Caco-2 (cell line): ENCODE measurements at regions not wholly inside any gene's neighbourhood (a gene's known extent, or its start where the extent isn't known, plus 50 kb on each side); places are given as distances from the start of the nearest gene placed in this dataset.

Experiments used
- BruUV-seq: library from RNA; stranded (reverse); fragments of 400-500 nt; replicated peaks from 2 replicates; lab custom pipeline; 2021; lab: Mats Ljungman, UMichigan
- CTCF ChIA-PET: fragments of 300-600 bp; sonication (Branson Sonifier 250); formaldehyde crosslinking; loops from one replicate; lab custom pipeline; 2022; ENCODE audit warnings: antibody characterized with exemption; lab: Charles Lee
- POLR2A ChIA-PET: fragments of 300-600 bp; sonication (Branson Sonifier 250); formaldehyde crosslinking; loops from one replicate; lab custom pipeline; 2022; ENCODE audit warnings: antibody characterized with exemption; lab: Charles Lee
- DNase-seq, 2 experiments: peaks; one replicate each; pipeline versions ENCODE4 v3.0.0 to v3.0.0-alpha.2; 2020 to 2022
- H3K27me3 ChIP-seq: replicated peaks from 2 replicates; pipeline ENCODE4 v1.6.0; 2011; ENCODE audit warnings: low read length; ENCODE audit not compliant: control insufficient read depth, insufficient read depth
- H3K36me3 ChIP-seq: 2 replicates; pipeline ENCODE4 v1.5.1; 2011; ENCODE audit warnings: low read length; ENCODE audit not compliant: control insufficient read depth, insufficient read depth
- H3K4me1 ChIP-seq: fragments of 250-450 bp; sonication (Bioruptor Pico); 2 replicates; pipeline ENCODE4 v1.5.1; 2020; ENCODE audit warnings: mild to moderate bottlenecking
- H3K4me3 ChIP-seq: 2 replicates; pipeline ENCODE4 v1.5.1; 2011; ENCODE audit warnings: low read depth, mild to moderate bottlenecking, control low read depth, low read length
- H3K9me3 ChIP-seq: fragments of 250-450 bp; sonication (Bioruptor Pico); 2 replicates; pipeline ENCODE4 v1.5.1; 2020; ENCODE audit warnings: mild to moderate bottlenecking, moderate library complexity
- H3K27ac Mint-ChIP-seq: one replicate; pipeline ENCODE4 v1.8.0; 2022; ENCODE audit warnings: mixed read lengths; ENCODE audit not compliant: unreplicated experiment
- H3K27me3 Mint-ChIP-seq: one replicate; pipeline ENCODE4 v1.8.0; 2022; ENCODE audit warnings: mixed read lengths; ENCODE audit not compliant: insufficient read depth, unreplicated experiment
- H3K36me3 Mint-ChIP-seq: one replicate; pipeline ENCODE4 v1.8.0; 2022; ENCODE audit warnings: mild to moderate bottlenecking, mixed read lengths; ENCODE audit not compliant: insufficient read depth, unreplicated experiment
- H3K4me1 Mint-ChIP-seq: one replicate; pipeline ENCODE4 v1.8.0; 2022; ENCODE audit warnings: low read depth, mixed read lengths; ENCODE audit not compliant: unreplicated experiment
- H3K4me3 Mint-ChIP-seq: one replicate; pipeline ENCODE4 v1.8.0; 2022; ENCODE audit warnings: mild to moderate bottlenecking, moderate library complexity, mixed read lengths; ENCODE audit not compliant: unreplicated experiment
- H3K9me3 Mint-ChIP-seq: one replicate; pipeline ENCODE4 v1.8.0; 2022; ENCODE audit warnings: mixed read lengths; ENCODE audit not compliant: unreplicated experiment
- CTCF ChIP-seq, 2 experiments: fragments of 200-600 bp in 1 of 2; IDR thresholded peaks; 1 replicate in 1 of 2; 2 replicates in 1 of 2; pipeline versions ENCODE4 v1.5.1 to v1.8.0; 2011 to 2022; ENCODE audit warnings: antibody characterized with exemption in 1 of 2, control low read depth in 1 of 2, inconsistent platforms in 1 of 2, low read depth in 1 of 2, low read length in 1 of 2, mild to moderate bottlenecking in 1 of 2, moderate library complexity in 1 of 2; ENCODE audit not compliant: insufficient read depth in 1 of 2, severe bottlenecking in 1 of 2, unreplicated experiment in 1 of 2
- intact Hi-C: fragments of 100-400 bp; cut with micrococcal nuclease; formaldehyde crosslinking; loops from one replicate; pipeline ENCODE4 v1.10.0; 2022; ENCODE audit not compliant: unreplicated experiment

- no peak for TF ChIP-seq CTCF (IDR thresholded peaks at IDR 0.05; ENCODE audit: insufficient read depth in 1 of 2, low read depth in 1 of 2, low read length in 1 of 2, severe bottlenecking in 1 of 2, unreplicated experiment in 1 of 2)
- Mint-ChIP-seq H3K4me3 (no peak overlapping the region), H3K9me3 (no peaks in the 10 kb centered on the region), H3K4me1 (no peaks in the 10 kb centered on the region), H3K27me3 (peaks cover 16% of the 10 kb centered on the region), H3K27ac (no peak overlapping the region), H3K36me3 (no peaks in the 10 kb centered on the region)
- ChIA-PET POLR2A (no interaction called here), CTCF (no interaction called here)
- Histone ChIP-seq H3K27me3 (0 out of 2 replicates have a peak, but pooled peaks cover 2% of the 10 kb centered on the region), H3K9me3 (no peaks in the 10 kb centered on the region), H3K4me1 (no peaks in the 10 kb centered on the region), H3K4me3 (no peak overlapping the region), H3K36me3 (no peaks in the 10 kb centered on the region)
- intact Hi-C loops: no loop called here
- no TSS peak for BruUV-seq
- DNase-seq: no peak
Measured at GRCh38 chr16:86876499-86876898, 298.1 kb downstream of the FOXL1 start.

GRCh38 chr16:86877108-86877507 lies 298.8 kb downstream of the FOXL1 start:
- no peak overlapping the region for H3K4me3 Mint-ChIP-seq
- Histone ChIP-seq H3K4me1 (no peaks in the 10 kb centered on the region), H3K9me3 (no peaks in the 10 kb centered on the region), H3K36me3 (no peaks in the 10 kb centered on the region), H3K27me3 (0 out of 2 replicates have a peak, but pooled peaks cover 2% of the 10 kb centered on the region), H3K4me3 (no peak overlapping the region)
- no peaks in the 10 kb centered on the region for H3K9me3 Mint-ChIP-seq
- H3K4me1 Mint-ChIP-seq: no peaks in the 10 kb centered on the region
- no peak for TF ChIP-seq CTCF (IDR thresholded peaks at IDR 0.05; ENCODE audit: insufficient read depth in 1 of 2, low read depth in 1 of 2, low read length in 1 of 2, severe bottlenecking in 1 of 2, unreplicated experiment in 1 of 2)
- H3K27me3 Mint-ChIP-seq: peaks cover 16% of the 10 kb centered on the region
- no peak for DNase-seq
- H3K27ac Mint-ChIP-seq: no peak overlapping the region
- no peaks in the 10 kb centered on the region for H3K36me3 Mint-ChIP-seq
- ChIA-PET POLR2A (no interaction called here), CTCF (no interaction called here)
- intact Hi-C loops: no loop called here
- no TSS peak for BruUV-seq

- CTCF ChIA-PET: no interaction called here
- Mint-ChIP-seq H3K27me3 (peaks cover 18% of the 10 kb centered on the region), H3K4me3 (no peak overlapping the region), H3K36me3 (no peaks in the 10 kb centered on the region), H3K4me1 (no peaks in the 10 kb centered on the region), H3K27ac (no peak overlapping the region), H3K9me3 (no peaks in the 10 kb centered on the region)
- no TSS peak for BruUV-seq
- intact Hi-C loops: no loop called here
- Histone ChIP-seq H3K36me3 (no peaks in the 10 kb centered on the region), H3K9me3 (no peaks in the 10 kb centered on the region), H3K4me1 (no peaks in the 10 kb centered on the region), H3K4me3 (no peak overlapping the region), H3K27me3 (0 out of 2 replicates have a peak, but pooled peaks cover 2% of the 10 kb centered on the region)
- TF ChIP-seq CTCF (IDR thresholded peaks at IDR 0.05; ENCODE audit: insufficient read depth in 1 of 2, low read depth in 1 of 2, low read length in 1 of 2, severe bottlenecking in 1 of 2, unreplicated experiment in 1 of 2): no peak
- POLR2A ChIA-PET: no interaction called here
- DNase-seq: no peak
Measured at GRCh38 chr16:86877835-86878234, 299.5 kb downstream of the FOXL1 start.
